Stomach (tissue), 8 donors: ENCODE measurements at regions not wholly inside any gene's neighbourhood (a gene's known extent, or its start where the extent isn't known, plus 50 kb on each side); places are given as distances from the start of the nearest gene placed in this dataset.

ENCODE experiments used
- DNase-seq, 2 donors: peaks; one replicate each; pipeline versions ENCODE4 v3.0.0 to v3.0.0-alpha.2; 2013 to 2019
- H3K27ac ChIP-seq, 5 donors: fragments of 200-600 bp in 4 of 5; sonication (generic) in 4 of 5; one replicate each; pipeline ENCODE4 v1.5.1; 2013 to 2019; ENCODE audit warnings: mild to moderate bottlenecking in 1 of 5, moderate library complexity in 1 of 5
- H3K27me3 ChIP-seq, 3 donors: fragments of 200-600 bp; sonication (generic); one replicate each; pipeline ENCODE4 v1.5.1; 2017 to 2019; ENCODE audit warnings: mixed run types in 1 of 3
- H3K36me3 ChIP-seq, 4 donors: fragments of 200-600 bp; sonication (generic); 1 replicate in 3 of 4; 2 replicates in 1 of 4; pipeline ENCODE4 v1.5.1; 2016 to 2019
- H3K4me1 ChIP-seq, 4 donors: fragments of 200-600 bp; sonication (generic); one replicate each; pipeline ENCODE4 v1.5.1; 2016 to 2019
- H3K4me3 ChIP-seq, 4 donors: fragments of 200-600 bp; sonication (generic) in 3 of 4; one replicate each; pipeline ENCODE4 v1.5.1; 2016 to 2019; ENCODE audit warnings: mild to moderate bottlenecking in 1 of 4
- H3K9me3 ChIP-seq, 4 donors: fragments of 200-600 bp; sonication (generic); one replicate each; pipeline ENCODE4 v1.5.1; 2016 to 2019
- EP300 ChIP-seq: sonication (generic); formaldehyde crosslinking; IDR thresholded peaks from one replicate; pipeline ENCODE4 v1.6.1; 2017; ENCODE audit warnings: antibody characterized with exemption
- POLR2A ChIP-seq, 4 donors: fragments of 450-650 bp; IDR thresholded peaks; one replicate each; pipeline ENCODE4 v1.6.1; 2016; ENCODE audit warnings: antibody characterized with exemption in 4 of 4, control low read depth in 2 of 4, mild to moderate bottlenecking in 1 of 4, moderate library complexity in 1 of 4
- POLR2AphosphoS5 ChIP-seq, 3 donors: sonication (generic); formaldehyde crosslinking; IDR thresholded peaks; one replicate each; pipeline ENCODE4 v1.6.1; 2016; ENCODE audit warnings: antibody characterized with exemption in 3 of 3
- WGBS, 5 donors: extraction: QIAGEN DNeasy Blood & Tissue Kit in 3 of 5; methylation state at CpG; one replicate each; pipeline versions ENCODE4 v1.1.5 to v1.1.7; 2013 to 2018; 5-methylcytosine and 5-hydroxymethylcytosine counted together
- intact Hi-C: fragments of 100-400 bp; cut with DNase I; formaldehyde crosslinking; loops from one replicate; pipeline ENCODE4 v1.15.1; 2023; ENCODE audit warnings: low total_unique reads
- TF ChIP-seq, protein P1 (sequence below), 7 experiments: fragments of 450-650 bp in 4 of 7; fragments of 200-600 bp in 3 of 7; sonication (generic) in 3 of 7; IDR thresholded peaks; one replicate each; pipeline ENCODE4 v1.5.1; 2016 to 2019; ENCODE audit warnings: antibody characterized with exemption in 7 of 7, control low read depth in 2 of 7, mild to moderate bottlenecking in 1 of 7
- donor health status: healthy with polysubstance abuse.
- donor health status: Bipolar disorder and iron deficiency.
- donor health status: healthy.

DNA sequence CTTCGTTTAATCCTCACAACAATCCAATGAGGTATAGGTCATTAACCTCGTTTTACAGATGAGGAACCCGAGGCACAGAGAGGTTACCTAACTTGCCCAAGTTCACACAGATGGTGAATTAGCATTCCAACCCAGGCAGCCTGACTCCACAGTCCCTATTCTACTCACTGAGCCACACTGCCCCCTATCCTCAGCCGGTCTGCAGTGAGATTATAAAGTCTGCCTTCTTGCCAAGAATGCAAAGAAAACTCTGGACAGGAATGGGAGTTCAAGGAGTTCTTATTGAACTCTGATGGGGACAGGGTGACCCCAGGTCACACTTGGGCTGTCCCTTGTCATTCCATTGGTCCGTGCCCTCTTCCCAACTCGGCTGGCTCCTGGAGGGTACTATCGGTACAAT lies 94.0 kb upstream of the KCNK12 start:
- H3K27me3 ChIP-seq, result no peaks in the 10 kb centered on the region
- no peak overlapping the region for H3K27ac ChIP-seq
- H3K36me3 ChIP-seq, result no peaks in the 10 kb centered on the region
- H3K4me1 ChIP-seq, result no peaks in the 10 kb centered on the region
- no peak overlapping the region for H3K4me3 ChIP-seq
- DNase-seq, result no peak
- H3K9me3 ChIP-seq, result no peaks in the 10 kb centered on the region
- intact Hi-C loops, result no loop called here
- TF ChIP-seq POLR2A (IDR thresholded peaks at IDR 0.05), result no peak
- TF ChIP-seq, protein P1, sequence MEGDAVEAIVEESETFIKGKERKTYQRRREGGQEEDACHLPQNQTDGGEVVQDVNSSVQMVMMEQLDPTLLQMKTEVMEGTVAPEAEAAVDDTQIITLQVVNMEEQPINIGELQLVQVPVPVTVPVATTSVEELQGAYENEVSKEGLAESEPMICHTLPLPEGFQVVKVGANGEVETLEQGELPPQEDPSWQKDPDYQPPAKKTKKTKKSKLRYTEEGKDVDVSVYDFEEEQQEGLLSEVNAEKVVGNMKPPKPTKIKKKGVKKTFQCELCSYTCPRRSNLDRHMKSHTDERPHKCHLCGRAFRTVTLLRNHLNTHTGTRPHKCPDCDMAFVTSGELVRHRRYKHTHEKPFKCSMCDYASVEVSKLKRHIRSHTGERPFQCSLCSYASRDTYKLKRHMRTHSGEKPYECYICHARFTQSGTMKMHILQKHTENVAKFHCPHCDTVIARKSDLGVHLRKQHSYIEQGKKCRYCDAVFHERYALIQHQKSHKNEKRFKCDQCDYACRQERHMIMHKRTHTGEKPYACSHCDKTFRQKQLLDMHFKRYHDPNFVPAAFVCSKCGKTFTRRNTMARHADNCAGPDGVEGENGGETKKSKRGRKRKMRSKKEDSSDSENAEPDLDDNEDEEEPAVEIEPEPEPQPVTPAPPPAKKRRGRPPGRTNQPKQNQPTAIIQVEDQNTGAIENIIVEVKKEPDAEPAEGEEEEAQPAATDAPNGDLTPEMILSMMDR (IDR thresholded peaks at IDR 0.05), result no peak
- TF ChIP-seq EP300, result no peak
- TF ChIP-seq POLR2AphosphoS5 (IDR thresholded peaks at IDR 0.05), result no peak
- WGBS, 5 donors, result 69 to 78% (median 73%) methylated on average over 7 of the region's 7 CpGs

DNA sequence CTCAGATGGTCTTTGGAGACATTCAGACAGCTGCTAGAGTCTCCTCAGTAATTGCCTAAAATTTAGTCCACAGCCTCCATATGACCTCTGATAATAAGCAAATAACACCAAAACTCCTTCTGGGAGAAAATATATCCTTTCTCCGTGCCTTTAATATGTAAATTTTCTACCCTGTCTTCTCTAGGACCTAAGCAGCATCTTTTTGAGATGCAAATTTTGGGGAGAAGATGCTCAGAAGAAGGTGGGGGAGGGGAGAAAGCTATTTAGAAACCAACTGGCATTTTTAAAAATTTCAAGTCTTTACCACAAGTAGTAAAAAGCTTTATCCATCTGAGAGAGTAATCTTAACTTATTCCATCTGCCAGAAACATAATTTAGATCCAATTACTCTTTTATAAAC lies 91.8 kb upstream of the KCNK12 start:
- WGBS, 5 donors, result 30 to 47% (median 33%) methylated on average over 1 of the region's 1 CpG
- Histone ChIP-seq H3K4me3 (no peak overlapping the region), H3K27ac (no peak overlapping the region), H3K36me3 (no peaks in the 10 kb centered on the region), H3K27me3 (no peaks in the 10 kb centered on the region), H3K9me3 (no peaks in the 10 kb centered on the region), H3K4me1 (no peaks in the 10 kb centered on the region)
- intact Hi-C loops, result no loop called here
- TF ChIP-seq, protein P1 (IDR thresholded peaks at IDR 0.05), result no peak
- no peak for TF ChIP-seq POLR2A (IDR thresholded peaks at IDR 0.05)
- TF ChIP-seq EP300, result no peak
- TF ChIP-seq POLR2AphosphoS5 (IDR thresholded peaks at IDR 0.05), result no peak
- no peak for DNase-seq

GRCh38 chr2:47661310-47661709 lies 90.5 kb upstream of the KCNK12 start:
- WGBS, 5 donors, result 90 to 94% (median 91%) methylated on average over 6 of the region's 6 CpGs
- H3K27me3 ChIP-seq, result no peaks in the 10 kb centered on the region
- H3K4me1 ChIP-seq, result no peaks in the 10 kb centered on the region
- DNase-seq, result no peak
- no peak overlapping the region for H3K4me3 ChIP-seq
- intact Hi-C loops, result no loop called here
- TF ChIP-seq POLR2A (IDR thresholded peaks at IDR 0.05), result no peak
- H3K36me3 ChIP-seq, result no peaks in the 10 kb centered on the region
- no peak overlapping the region for H3K27ac ChIP-seq
- no peaks in the 10 kb centered on the region for H3K9me3 ChIP-seq

DNA sequence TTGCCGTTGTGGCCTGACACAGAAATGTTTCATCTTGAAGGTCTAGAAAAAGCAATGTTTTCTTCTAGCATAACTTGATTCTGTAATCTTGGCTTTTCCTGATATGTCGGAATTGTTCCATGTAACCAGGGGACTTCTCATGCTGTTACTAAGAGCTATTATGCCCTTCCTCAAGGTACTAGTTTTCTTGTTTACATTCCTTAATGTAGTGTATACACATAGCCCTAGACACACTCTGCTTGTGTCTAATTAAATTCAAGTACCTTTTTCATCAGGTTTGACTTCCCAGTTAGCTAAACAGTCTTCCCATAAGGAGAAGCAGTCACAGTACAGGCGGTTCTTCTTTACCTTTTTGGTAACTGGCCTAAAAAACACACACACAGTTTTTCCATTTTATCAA lies 89.4 kb upstream of the KCNK12 start:
- no peak overlapping the region for H3K4me3 ChIP-seq
- WGBS, 5 donors, result 51 to 69% (median 55%) methylated on average over 3 of the region's 3 CpGs
- H3K36me3 ChIP-seq, result no peaks in the 10 kb centered on the region
- no peak for DNase-seq
- intact Hi-C loops, result no loop called here
- TF ChIP-seq, protein P1 (IDR thresholded peaks at IDR 0.05), result no peak
- TF ChIP-seq EP300 (no peak), POLR2A (IDR thresholded peaks at IDR 0.05) (no peak), POLR2AphosphoS5 (IDR thresholded peaks at IDR 0.05) (no peak)
- no peaks in the 10 kb centered on the region for H3K27me3 ChIP-seq
- H3K9me3 ChIP-seq, result no peaks in the 10 kb centered on the region
- H3K4me1 ChIP-seq, result no peaks in the 10 kb centered on the region
- no peak overlapping the region for H3K27ac ChIP-seq

- DNase-seq, result no peak
- intact Hi-C loops, result no loop called here
- Histone ChIP-seq H3K27me3 (no peaks in the 10 kb centered on the region), H3K9me3 (no peaks in the 10 kb centered on the region), H3K27ac (no peak overlapping the region), H3K4me3 (no peak overlapping the region), H3K36me3 (no peaks in the 10 kb centered on the region), H3K4me1 (peaks cover 0 to 8% (median 2%) of the 10 kb centered on the region in 4 donors)
- WGBS, 5 donors, result 77 to 93% (median 90%) methylated on average over 5 to 9 of the region's 9 CpGs
- TF ChIP-seq EP300 (no peak), POLR2A (IDR thresholded peaks at IDR 0.05) (no peak), POLR2AphosphoS5 (IDR thresholded peaks at IDR 0.05) (no peak)
- TF ChIP-seq, protein P1 (IDR thresholded peaks at IDR 0.05), result no peak
Observed at GRCh38 chr2:47658646-47659320, 88.0 kb upstream of the KCNK12 start.
